WTC11 (cell line): ENCODE measurements at regions not wholly inside any gene's neighbourhood (a gene's known extent, or its start where the extent isn't known, plus 50 kb on each side); places are given as distances from the start of the nearest gene placed in this dataset.

Experiments
- ATAC-seq: fragments of 200-7000 bp; cut with Tn5 transposase; 2 replicates; pipeline ENCODE4 v1.10.0; 2021; ENCODE audit warnings: mild to moderate bottlenecking, moderate library complexity
- CTCF ChIA-PET: fragments of 300-600 bp; sonication (Branson Sonifier 250); formaldehyde crosslinking; loops from one replicate; lab custom pipeline; 2021; ENCODE audit warnings: antibody characterized with exemption; lab: Charles Lee
- POLR2A ChIA-PET: fragments of 350-600 bp; sonication (Branson Sonifier 250); formaldehyde crosslinking; loops from one replicate; lab custom pipeline; 2021; ENCODE audit warnings: antibody characterized with exemption; lab: Charles Lee
- DNase-seq: peaks from one replicate; pipeline ENCODE4 v3.0.0; 2021; ENCODE audit warnings: low spot score
- H3K27ac Mint-ChIP-seq: 2 replicates; pipeline ENCODE4 v1.8.0; 2021; ENCODE audit warnings: mixed read lengths
- H3K27me3 Mint-ChIP-seq: 2 replicates; pipeline ENCODE4 v1.8.0; 2021; ENCODE audit warnings: low read depth, mild to moderate bottlenecking, moderate library complexity, mixed read lengths
- H3K36me3 Mint-ChIP-seq: 2 replicates; pipeline ENCODE4 v1.8.0; 2021; ENCODE audit warnings: mixed read lengths
- H3K4me1 Mint-ChIP-seq: 2 replicates; pipeline ENCODE4 v1.8.0; 2022; ENCODE audit warnings: mixed read lengths
- H3K4me3 Mint-ChIP-seq: 2 replicates; pipeline ENCODE4 v1.8.0; 2021; ENCODE audit warnings: mild to moderate bottlenecking, moderate library complexity, mixed read lengths
- H3K9me3 Mint-ChIP-seq: 2 replicates; pipeline ENCODE4 v1.8.0; 2021; ENCODE audit warnings: mixed read lengths
- FOXJ3 ChIP-seq: sonication (generic); formaldehyde crosslinking; IDR thresholded peaks from 2 replicates; pipeline ENCODE4 v1.9.0; 2021; ENCODE audit warnings: missing genetic modification reagents, mild to moderate bottlenecking, borderline replicate concordance
- GTF2I ChIP-seq: fragments of 250-450 bp; sonication (Bioruptor Pico); conservative IDR thresholded peaks from 2 replicates; pipeline ENCODE4 v1.4.0; 2021; ENCODE audit warnings: mild to moderate bottlenecking
- KAT7 ChIP-seq: sonication (generic); formaldehyde crosslinking; IDR thresholded peaks from 2 replicates; pipeline ENCODE4 v1.8.1; 2023; ENCODE audit warnings: missing genetic modification reagents, mild to moderate bottlenecking, borderline replicate concordance
- SMAD4 ChIP-seq: sonication (generic); formaldehyde crosslinking; IDR thresholded peaks from 2 replicates; pipeline ENCODE4 v1.8.0; 2022; ENCODE audit warnings: mild to moderate bottlenecking, missing genetic modification reagents
- SP1 ChIP-seq: sonication (generic); formaldehyde crosslinking; conservative IDR thresholded peaks from 2 replicates; pipeline ENCODE4 v1.8.1; 2022; ENCODE audit warnings: missing genetic modification reagents
- TCF7 ChIP-seq: sonication (generic); formaldehyde crosslinking; IDR thresholded peaks from 2 replicates; pipeline ENCODE4 v1.8.0; 2022; ENCODE audit warnings: mild to moderate bottlenecking, low read depth, missing genetic modification reagents, moderate library complexity
- ZNF138 ChIP-seq: sonication (generic); formaldehyde crosslinking; conservative IDR thresholded peaks from 2 replicates; pipeline ENCODE4 v1.8.1; 2022; ENCODE audit warnings: mild to moderate bottlenecking, moderate library complexity, missing genetic modification reagents
- TF ChIP-seq, protein P1 (sequence below): fragments of 250-450 bp; sonication (Bioruptor Pico); IDR thresholded peaks from 2 replicates; pipeline ENCODE4 v1.9.0; 2021; ENCODE audit warnings: mild to moderate bottlenecking
- TF ChIP-seq, protein P2 (sequence below): sonication (generic); formaldehyde crosslinking; conservative IDR thresholded peaks from 2 replicates; pipeline ENCODE4 v1.8.1; 2022; ENCODE audit warnings: mild to moderate bottlenecking, missing genetic modification reagents
- TF ChIP-seq, protein P3 (sequence below): sonication (generic); formaldehyde crosslinking; IDR thresholded peaks from 2 replicates; pipeline ENCODE4 v1.8.1; 2023; ENCODE audit warnings: mild to moderate bottlenecking, missing genetic modification reagents, moderate library complexity
- TF ChIP-seq, protein P4 (sequence below): fragments of 250-450 bp; sonication (Bioruptor Pico); IDR thresholded peaks from 2 replicates; pipeline ENCODE4 v1.9.0; 2021; ENCODE audit warnings: moderate library complexity, mild to moderate bottlenecking, inconsistent platforms, borderline replicate concordance
- TF ChIP-seq, protein P5 (sequence below): fragments of 250-450 bp; sonication (Bioruptor Pico); conservative IDR thresholded peaks from 2 replicates; pipeline ENCODE4 v1.9.0; 2021; ENCODE audit warnings: mild to moderate bottlenecking
- TF ChIP-seq, protein P6 (sequence below): sonication (generic); formaldehyde crosslinking; IDR thresholded peaks from 2 replicates; pipeline ENCODE4 v1.8.0; 2023; ENCODE audit warnings: missing genetic modification reagents, mild to moderate bottlenecking, borderline replicate concordance
- TF ChIP-seq, protein P7 (sequence below): fragments of 200-600 bp; IDR thresholded peaks from 2 replicates; pipeline ENCODE4 v1.8.0; 2022; ENCODE audit warnings: antibody characterized with exemption
- TF ChIP-seq, protein P8 (sequence below): sonication (generic); formaldehyde crosslinking; IDR thresholded peaks from 2 replicates; pipeline ENCODE4 v1.8.1; 2022; ENCODE audit warnings: mild to moderate bottlenecking, moderate library complexity, missing genetic modification reagents
- TF ChIP-seq, protein P9 (sequence below): fragments of 250-450 bp; sonication (Bioruptor Pico); IDR thresholded peaks from 2 replicates; pipeline ENCODE4 v1.8.0; 2021; ENCODE audit warnings: mild to moderate bottlenecking

DNA sequence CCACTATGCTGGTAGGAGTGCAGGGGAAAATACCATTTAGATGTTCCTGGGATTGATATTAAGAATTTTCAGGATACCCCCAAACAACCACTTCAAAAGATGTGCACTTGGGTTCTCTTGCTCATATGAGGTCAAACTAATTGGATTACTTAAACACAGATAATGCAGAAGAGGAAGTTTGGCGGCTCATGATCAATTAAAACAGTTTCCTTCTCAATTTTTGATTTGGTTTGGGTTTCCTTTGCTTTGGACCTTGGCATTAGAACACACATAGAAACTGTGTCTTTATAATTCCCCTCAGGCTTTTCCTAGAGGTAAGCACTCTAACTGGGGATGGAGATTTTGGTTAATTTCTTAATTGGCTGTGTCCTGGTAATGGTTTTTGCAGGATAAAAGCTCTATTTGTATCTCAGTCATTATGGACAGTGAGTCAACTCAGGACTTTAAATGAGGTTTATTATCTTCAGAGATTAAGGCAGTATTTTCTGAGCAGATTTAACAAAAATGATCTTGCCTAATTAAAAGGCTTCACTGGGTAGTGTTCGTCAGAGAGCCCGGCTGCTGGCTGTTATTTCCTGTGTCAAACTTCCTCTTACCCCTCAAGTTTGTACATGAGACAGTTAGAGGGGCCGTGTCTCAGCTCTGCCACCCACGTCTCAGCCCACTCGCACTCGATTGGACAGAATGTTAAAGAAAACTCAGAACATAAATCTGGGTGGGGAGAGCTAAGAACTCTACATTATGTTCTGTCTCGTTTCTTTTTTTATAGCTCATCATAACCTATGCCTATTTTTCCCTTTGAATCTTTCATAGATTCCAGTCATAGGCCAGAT lies 50.3 kb upstream of the PREP start:
- TF ChIP-seq, protein P1, sequence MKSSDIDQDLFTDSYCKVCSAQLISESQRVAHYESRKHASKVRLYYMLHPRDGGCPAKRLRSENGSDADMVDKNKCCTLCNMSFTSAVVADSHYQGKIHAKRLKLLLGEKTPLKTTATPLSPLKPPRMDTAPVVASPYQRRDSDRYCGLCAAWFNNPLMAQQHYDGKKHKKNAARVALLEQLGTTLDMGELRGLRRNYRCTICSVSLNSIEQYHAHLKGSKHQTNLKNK (CRISPR knock-in tag), result no peak
- TF ChIP-seq, protein P2, sequence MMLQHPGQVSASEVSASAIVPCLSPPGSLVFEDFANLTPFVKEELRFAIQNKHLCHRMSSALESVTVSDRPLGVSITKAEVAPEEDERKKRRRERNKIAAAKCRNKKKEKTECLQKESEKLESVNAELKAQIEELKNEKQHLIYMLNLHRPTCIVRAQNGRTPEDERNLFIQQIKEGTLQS (CRISPR knock-in tag), result no peak
- TF ChIP-seq SMAD4 (no peak), GTF2I (CRISPR knock-in tag) (no peak), SP1 (no peak), TCF7 (no peak), FOXJ3 (CRISPR knock-in tag) (no peak), KAT7 (CRISPR knock-in tag) (no peak), ZNF138 (CRISPR knock-in tag) (no peak)
- TF ChIP-seq, protein P3, sequence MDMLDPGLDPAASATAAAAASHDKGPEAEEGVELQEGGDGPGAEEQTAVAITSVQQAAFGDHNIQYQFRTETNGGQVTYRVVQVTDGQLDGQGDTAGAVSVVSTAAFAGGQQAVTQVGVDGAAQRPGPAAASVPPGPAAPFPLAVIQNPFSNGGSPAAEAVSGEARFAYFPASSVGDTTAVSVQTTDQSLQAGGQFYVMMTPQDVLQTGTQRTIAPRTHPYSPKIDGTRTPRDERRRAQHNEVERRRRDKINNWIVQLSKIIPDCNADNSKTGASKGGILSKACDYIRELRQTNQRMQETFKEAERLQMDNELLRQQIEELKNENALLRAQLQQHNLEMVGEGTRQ (CRISPR knock-in tag), result no peak
- TF ChIP-seq, protein P4, sequence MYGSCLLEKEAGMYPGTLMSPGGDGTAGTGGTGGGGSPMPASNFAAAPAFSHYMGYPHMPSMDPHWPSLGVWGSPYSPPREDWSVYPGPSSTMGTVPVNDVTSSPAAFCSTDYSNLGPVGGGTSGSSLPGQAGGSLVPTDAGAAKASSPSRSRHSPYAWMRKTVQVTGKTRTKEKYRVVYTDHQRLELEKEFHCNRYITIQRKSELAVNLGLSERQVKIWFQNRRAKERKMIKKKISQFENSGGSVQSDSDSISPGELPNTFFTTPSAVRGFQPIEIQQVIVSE (CRISPR knock-in tag), result no peak
- TF ChIP-seq, protein P5, sequence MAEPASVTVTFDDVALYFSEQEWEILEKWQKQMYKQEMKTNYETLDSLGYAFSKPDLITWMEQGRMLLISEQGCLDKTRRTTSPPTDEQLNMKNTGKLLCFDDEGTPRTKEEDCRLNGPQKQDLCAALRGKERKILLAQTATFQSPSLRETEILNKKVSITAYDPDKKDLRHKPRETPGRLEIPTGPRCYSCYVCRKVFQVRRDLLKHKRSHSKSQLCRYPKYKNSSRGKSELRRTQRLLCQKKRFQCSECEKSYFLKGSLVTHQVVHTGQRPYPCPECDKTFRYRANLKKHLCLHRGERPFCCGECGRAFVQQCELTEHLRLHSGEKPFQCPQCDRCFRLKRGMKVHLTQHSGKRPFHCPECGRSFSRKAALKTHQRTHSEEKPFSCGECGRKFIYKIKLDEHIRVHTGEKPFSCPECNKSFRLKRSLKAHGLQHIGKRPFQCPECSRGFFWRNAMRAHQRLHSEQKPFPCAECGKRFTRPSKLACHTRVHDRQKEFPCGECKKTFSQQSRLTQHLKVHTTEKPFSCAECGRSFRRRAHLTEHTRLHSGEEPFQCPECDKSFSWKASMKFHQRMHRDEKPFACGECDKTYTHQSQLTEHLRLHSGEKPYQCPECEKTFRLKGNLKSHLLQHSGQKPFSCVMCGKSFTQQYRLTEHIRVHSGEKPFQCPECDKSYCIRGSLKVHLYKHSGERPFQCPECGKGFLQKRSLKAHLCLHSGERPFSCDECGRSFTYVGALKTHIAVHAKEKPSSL (CRISPR knock-in tag), result no peak
- TF ChIP-seq, protein P6, sequence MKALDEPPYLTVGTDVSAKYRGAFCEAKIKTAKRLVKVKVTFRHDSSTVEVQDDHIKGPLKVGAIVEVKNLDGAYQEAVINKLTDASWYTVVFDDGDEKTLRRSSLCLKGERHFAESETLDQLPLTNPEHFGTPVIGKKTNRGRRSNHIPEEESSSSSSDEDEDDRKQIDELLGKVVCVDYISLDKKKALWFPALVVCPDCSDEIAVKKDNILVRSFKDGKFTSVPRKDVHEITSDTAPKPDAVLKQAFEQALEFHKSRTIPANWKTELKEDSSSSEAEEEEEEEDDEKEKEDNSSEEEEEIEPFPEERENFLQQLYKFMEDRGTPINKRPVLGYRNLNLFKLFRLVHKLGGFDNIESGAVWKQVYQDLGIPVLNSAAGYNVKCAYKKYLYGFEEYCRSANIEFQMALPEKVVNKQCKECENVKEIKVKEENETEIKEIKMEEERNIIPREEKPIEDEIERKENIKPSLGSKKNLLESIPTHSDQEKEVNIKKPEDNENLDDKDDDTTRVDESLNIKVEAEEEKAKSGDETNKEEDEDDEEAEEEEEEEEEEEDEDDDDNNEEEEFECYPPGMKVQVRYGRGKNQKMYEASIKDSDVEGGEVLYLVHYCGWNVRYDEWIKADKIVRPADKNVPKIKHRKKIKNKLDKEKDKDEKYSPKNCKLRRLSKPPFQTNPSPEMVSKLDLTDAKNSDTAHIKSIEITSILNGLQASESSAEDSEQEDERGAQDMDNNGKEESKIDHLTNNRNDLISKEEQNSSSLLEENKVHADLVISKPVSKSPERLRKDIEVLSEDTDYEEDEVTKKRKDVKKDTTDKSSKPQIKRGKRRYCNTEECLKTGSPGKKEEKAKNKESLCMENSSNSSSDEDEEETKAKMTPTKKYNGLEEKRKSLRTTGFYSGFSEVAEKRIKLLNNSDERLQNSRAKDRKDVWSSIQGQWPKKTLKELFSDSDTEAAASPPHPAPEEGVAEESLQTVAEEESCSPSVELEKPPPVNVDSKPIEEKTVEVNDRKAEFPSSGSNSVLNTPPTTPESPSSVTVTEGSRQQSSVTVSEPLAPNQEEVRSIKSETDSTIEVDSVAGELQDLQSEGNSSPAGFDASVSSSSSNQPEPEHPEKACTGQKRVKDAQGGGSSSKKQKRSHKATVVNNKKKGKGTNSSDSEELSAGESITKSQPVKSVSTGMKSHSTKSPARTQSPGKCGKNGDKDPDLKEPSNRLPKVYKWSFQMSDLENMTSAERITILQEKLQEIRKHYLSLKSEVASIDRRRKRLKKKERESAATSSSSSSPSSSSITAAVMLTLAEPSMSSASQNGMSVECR (CRISPR knock-in tag), result no peak
- TF ChIP-seq, protein P7, sequence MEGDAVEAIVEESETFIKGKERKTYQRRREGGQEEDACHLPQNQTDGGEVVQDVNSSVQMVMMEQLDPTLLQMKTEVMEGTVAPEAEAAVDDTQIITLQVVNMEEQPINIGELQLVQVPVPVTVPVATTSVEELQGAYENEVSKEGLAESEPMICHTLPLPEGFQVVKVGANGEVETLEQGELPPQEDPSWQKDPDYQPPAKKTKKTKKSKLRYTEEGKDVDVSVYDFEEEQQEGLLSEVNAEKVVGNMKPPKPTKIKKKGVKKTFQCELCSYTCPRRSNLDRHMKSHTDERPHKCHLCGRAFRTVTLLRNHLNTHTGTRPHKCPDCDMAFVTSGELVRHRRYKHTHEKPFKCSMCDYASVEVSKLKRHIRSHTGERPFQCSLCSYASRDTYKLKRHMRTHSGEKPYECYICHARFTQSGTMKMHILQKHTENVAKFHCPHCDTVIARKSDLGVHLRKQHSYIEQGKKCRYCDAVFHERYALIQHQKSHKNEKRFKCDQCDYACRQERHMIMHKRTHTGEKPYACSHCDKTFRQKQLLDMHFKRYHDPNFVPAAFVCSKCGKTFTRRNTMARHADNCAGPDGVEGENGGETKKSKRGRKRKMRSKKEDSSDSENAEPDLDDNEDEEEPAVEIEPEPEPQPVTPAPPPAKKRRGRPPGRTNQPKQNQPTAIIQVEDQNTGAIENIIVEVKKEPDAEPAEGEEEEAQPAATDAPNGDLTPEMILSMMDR, result no peak
- TF ChIP-seq, protein P8, sequence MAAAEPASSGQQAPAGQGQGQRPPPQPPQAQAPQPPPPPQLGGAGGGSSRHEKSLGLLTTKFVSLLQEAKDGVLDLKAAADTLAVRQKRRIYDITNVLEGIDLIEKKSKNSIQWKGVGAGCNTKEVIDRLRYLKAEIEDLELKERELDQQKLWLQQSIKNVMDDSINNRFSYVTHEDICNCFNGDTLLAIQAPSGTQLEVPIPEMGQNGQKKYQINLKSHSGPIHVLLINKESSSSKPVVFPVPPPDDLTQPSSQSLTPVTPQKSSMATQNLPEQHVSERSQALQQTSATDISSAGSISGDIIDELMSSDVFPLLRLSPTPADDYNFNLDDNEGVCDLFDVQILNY, result no peak
- TF ChIP-seq, protein P9, sequence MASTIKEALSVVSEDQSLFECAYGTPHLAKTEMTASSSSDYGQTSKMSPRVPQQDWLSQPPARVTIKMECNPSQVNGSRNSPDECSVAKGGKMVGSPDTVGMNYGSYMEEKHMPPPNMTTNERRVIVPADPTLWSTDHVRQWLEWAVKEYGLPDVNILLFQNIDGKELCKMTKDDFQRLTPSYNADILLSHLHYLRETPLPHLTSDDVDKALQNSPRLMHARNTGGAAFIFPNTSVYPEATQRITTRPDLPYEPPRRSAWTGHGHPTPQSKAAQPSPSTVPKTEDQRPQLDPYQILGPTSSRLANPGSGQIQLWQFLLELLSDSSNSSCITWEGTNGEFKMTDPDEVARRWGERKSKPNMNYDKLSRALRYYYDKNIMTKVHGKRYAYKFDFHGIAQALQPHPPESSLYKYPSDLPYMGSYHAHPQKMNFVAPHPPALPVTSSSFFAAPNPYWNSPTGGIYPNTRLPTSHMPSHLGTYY (CRISPR knock-in tag), result no peak
- H3K27ac Mint-ChIP-seq, result no peak overlapping the region
- H3K36me3 Mint-ChIP-seq, result peaks cover 2% of the 10 kb centered on the region; the same call in 1 of the 2 replicates
- ATAC-seq (no peak), DNase-seq (no peak)
- peaks cover 14% of the 10 kb centered on the region for H3K9me3 Mint-ChIP-seq
- ChIA-PET CTCF (interaction anchor here (0.5 to 1.5 kb wide), 2 partner anchors 382 to 639 kb away, joined by 6 to 7 read pairs; no protein-coding TSS in a partner anchor), POLR2A (no interaction called here)
- no peak overlapping the region for H3K4me3 Mint-ChIP-seq
- H3K4me1 Mint-ChIP-seq, result peaks cover 15% of the 10 kb centered on the region
- H3K27me3 Mint-ChIP-seq, result no peaks in the 10 kb centered on the region
